Calu3 (cell line): ENCODE measurements at regions not wholly inside any gene's neighbourhood (a gene's known extent, or its start where the extent isn't known, plus 50 kb on each side); places are given as distances from the start of the nearest gene placed in this dataset.

Experiments
- BruUV-seq: library from RNA; stranded (reverse); fragments of 400-500 nt; replicated peaks from 2 replicates; lab custom pipeline; 2021; lab: Mats Ljungman, UMichigan
- CTCF ChIA-PET: fragments of 300-600 bp; sonication (Branson Sonifier 250); formaldehyde crosslinking; loops from one replicate; lab custom pipeline; 2022; ENCODE audit warnings: antibody characterized with exemption; lab: Charles Lee
- DNase-seq: peaks from one replicate; pipeline ENCODE4 v3.0.0; 2022
- H3K27ac Mint-ChIP-seq: one replicate; pipeline ENCODE4 v1.8.0; 2022; ENCODE audit warnings: mixed read lengths; ENCODE audit not compliant: unreplicated experiment
- H3K27me3 Mint-ChIP-seq: one replicate; pipeline ENCODE4 v1.8.0; 2022; ENCODE audit warnings: mixed read lengths; ENCODE audit not compliant: unreplicated experiment
- H3K36me3 Mint-ChIP-seq: one replicate; pipeline ENCODE4 v1.8.0; 2022; ENCODE audit warnings: mild to moderate bottlenecking, moderate library complexity, mixed read lengths; ENCODE audit not compliant: insufficient read depth, unreplicated experiment
- H3K4me1 Mint-ChIP-seq: one replicate; pipeline ENCODE4 v1.8.0; 2022; ENCODE audit warnings: mild to moderate bottlenecking, low read depth, mixed read lengths; ENCODE audit not compliant: unreplicated experiment
- H3K4me3 Mint-ChIP-seq: one replicate; pipeline ENCODE4 v1.8.0; 2022; ENCODE audit warnings: mild to moderate bottlenecking, low read depth, moderate library complexity, mixed read lengths; ENCODE audit not compliant: unreplicated experiment
- H3K9me3 Mint-ChIP-seq: one replicate; pipeline ENCODE4 v1.8.0; 2022; ENCODE audit warnings: low read depth, mixed read lengths; ENCODE audit not compliant: unreplicated experiment
- intact Hi-C: fragments of 100-400 bp; cut with micrococcal nuclease; formaldehyde crosslinking; loops from one replicate; pipeline ENCODE4 v1.10.0; 2022; ENCODE audit not compliant: unreplicated experiment
- TF ChIP-seq, protein P1 (sequence below): fragments of 200-600 bp; IDR thresholded peaks from one replicate; pipeline ENCODE4 v1.8.0; 2022; ENCODE audit warnings: antibody characterized with exemption; ENCODE audit not compliant: unreplicated experiment

DNA sequence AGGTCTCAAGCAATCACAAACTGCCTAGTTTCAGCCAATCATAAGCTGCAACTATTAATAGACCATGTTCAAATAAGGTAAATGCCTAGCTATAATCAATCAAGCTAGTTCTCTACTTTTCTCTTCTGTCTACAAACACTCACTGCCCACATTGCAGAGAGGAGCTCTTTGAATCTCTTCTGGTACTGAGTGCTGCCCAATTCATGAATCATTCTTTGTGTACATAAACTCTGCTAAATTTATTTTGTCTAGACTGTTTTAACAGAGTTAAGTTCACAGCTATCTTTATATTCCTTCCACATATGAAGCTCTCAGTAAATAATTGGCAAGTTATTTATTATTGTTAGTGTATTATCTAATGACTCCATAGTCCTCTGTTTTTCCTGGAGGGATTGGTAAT is 411.0 kb downstream of the EPHA7 start:
- DNase-seq = no peak
- BruUV-seq = no TSS peak
- TF ChIP-seq, protein P1, sequence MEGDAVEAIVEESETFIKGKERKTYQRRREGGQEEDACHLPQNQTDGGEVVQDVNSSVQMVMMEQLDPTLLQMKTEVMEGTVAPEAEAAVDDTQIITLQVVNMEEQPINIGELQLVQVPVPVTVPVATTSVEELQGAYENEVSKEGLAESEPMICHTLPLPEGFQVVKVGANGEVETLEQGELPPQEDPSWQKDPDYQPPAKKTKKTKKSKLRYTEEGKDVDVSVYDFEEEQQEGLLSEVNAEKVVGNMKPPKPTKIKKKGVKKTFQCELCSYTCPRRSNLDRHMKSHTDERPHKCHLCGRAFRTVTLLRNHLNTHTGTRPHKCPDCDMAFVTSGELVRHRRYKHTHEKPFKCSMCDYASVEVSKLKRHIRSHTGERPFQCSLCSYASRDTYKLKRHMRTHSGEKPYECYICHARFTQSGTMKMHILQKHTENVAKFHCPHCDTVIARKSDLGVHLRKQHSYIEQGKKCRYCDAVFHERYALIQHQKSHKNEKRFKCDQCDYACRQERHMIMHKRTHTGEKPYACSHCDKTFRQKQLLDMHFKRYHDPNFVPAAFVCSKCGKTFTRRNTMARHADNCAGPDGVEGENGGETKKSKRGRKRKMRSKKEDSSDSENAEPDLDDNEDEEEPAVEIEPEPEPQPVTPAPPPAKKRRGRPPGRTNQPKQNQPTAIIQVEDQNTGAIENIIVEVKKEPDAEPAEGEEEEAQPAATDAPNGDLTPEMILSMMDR = no peak
- Mint-ChIP-seq H3K4me1 (no peaks in the 10 kb centered on the region), H3K36me3 (no peaks in the 10 kb centered on the region), H3K9me3 (peaks cover 6% of the 10 kb centered on the region), H3K4me3 (no peak overlapping the region), H3K27ac (no peak overlapping the region), H3K27me3 (no peaks in the 10 kb centered on the region)
- CTCF ChIA-PET = no interaction called here
- intact Hi-C loops = no loop called here

DNA sequence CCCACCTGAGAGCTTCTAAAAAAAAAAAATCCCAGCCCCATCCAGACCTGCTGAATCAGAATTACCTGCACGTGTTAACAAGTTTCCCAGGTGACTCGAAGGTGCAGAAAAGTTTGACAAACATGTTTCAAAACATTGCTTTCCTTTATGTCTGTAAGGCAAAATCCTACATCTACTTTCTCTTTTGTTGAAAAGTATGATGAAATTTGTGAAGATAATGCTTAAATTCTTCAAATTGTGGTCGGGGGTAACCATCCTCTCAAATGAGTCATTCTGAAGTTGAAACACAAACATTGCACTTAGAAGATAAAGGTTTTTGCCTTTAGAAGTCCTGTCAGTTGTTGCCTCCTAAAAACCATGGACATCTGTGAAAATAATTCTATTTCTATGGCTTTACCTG is 429.7 kb downstream of the EPHA7 start:
- no peaks in the 10 kb centered on the region for H3K4me1 Mint-ChIP-seq
- no peak overlapping the region for H3K4me3 Mint-ChIP-seq
- intact Hi-C loops = no loop called here
- H3K27me3 Mint-ChIP-seq = no peaks in the 10 kb centered on the region
- TF ChIP-seq, protein P1 = no peak
- CTCF ChIA-PET = no interaction called here
- H3K36me3 Mint-ChIP-seq = no peaks in the 10 kb centered on the region
- H3K27ac Mint-ChIP-seq = no peak overlapping the region
- peaks cover 5% of the 10 kb centered on the region for H3K9me3 Mint-ChIP-seq
- DNase-seq = no peak
- BruUV-seq = no TSS peak

DNA sequence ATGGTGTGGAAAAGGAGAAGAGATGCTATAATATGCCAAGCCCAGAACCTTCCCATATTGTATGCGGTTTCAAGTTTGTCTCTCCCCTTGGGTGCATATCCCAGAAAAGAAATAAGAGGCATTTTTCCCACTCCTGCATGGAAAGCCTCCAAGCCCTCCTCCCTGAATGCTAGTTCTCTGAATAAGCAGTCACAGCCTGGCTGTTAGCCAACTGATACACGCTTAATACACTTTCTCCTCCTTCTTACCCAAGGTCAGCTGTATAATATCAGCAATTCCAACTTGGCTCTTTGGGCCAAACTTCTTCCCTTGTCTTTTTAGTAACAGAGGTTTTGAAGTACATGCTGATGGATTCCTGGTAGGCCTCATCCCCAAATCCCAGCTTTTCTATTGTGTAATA is 440.1 kb downstream of the EPHA7 start:
- Mint-ChIP-seq H3K27me3 (no peaks in the 10 kb centered on the region), H3K4me3 (no peak overlapping the region), H3K36me3 (no peaks in the 10 kb centered on the region), H3K9me3 (peaks cover 8% of the 10 kb centered on the region), H3K27ac (no peak overlapping the region), H3K4me1 (no peaks in the 10 kb centered on the region)
- DNase-seq = no peak
- intact Hi-C loops = no loop called here
- CTCF ChIA-PET = no interaction called here
- TF ChIP-seq, protein P1 = no peak
- no TSS peak for BruUV-seq

DNA sequence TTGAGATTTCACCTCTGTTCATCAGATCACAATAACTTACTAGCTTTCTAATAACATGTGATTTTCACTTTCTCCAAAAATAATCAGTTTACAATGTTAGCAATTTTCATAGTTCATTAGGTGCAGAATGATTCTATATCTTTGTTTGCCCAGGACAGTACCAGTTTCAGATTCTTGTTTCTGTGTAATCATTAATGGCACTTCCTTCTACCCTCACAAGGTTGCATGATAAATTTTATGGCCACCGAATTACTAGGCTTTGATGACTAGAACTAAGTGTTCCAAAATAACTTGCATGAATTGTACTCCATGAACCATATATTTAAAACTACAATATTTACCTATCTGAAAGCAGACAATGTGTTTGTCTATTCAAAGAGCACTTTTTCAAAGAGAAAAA is 442.3 kb downstream of the EPHA7 start:
- no peak overlapping the region for H3K4me3 Mint-ChIP-seq
- no peak overlapping the region for H3K27ac Mint-ChIP-seq
- no peaks in the 10 kb centered on the region for H3K27me3 Mint-ChIP-seq
- peaks cover 11% of the 10 kb centered on the region for H3K9me3 Mint-ChIP-seq
- no peaks in the 10 kb centered on the region for H3K36me3 Mint-ChIP-seq
- no peak for DNase-seq
- intact Hi-C loops = no loop called here
- CTCF ChIA-PET = no interaction called here
- H3K4me1 Mint-ChIP-seq = no peaks in the 10 kb centered on the region
- BruUV-seq = no TSS peak
- TF ChIP-seq, protein P1 = no peak
